Neural cell (in vitro differentiated cells): ENCODE measurements at regions not wholly inside any gene's neighbourhood (a gene's known extent, or its start where the extent isn't known, plus 50 kb on each side); places are given as distances from the start of the nearest gene placed in this dataset.

Experiments used
- H2AFZ ChIP-seq: fragments of 200-600, 300-800 bp; sonication (generic), shearing (Covaris generic); 2 replicates; pipeline ENCODE4 v1.6.0; 2014; ENCODE audit warnings: low read depth, mild to moderate bottlenecking, antibody characterized with exemption, low read length, moderate library complexity
- H3F3A ChIP-seq: fragments of 200-600 bp; shearing (Covaris generic); 2 replicates; pipeline ENCODE4 v1.6.1; 2016; ENCODE audit warnings: mild to moderate bottlenecking, moderate library complexity, mixed read lengths, antibody characterized with exemption, low read length; ENCODE audit not compliant: insufficient read depth, poor library complexity, severe bottlenecking
- H3K27ac ChIP-seq: fragments of 200-600, 300-800 bp; sonication (generic), shearing (Covaris generic); 2 replicates; pipeline ENCODE4 v1.5.1; 2014; ENCODE audit warnings: mild to moderate bottlenecking, low read length, moderate library complexity
- H3K27me3 ChIP-seq: fragments of 300-800, 200-600 bp; sonication (generic), shearing (Covaris generic); 2 replicates; pipeline ENCODE4 v1.6.0; 2014; ENCODE audit warnings: mild to moderate bottlenecking, low read depth, low read length, moderate library complexity; ENCODE audit not compliant: insufficient read depth
- H3K36me3 ChIP-seq: fragments of 300-800, 200-600 bp; sonication (generic), shearing (Covaris generic); 2 replicates; pipeline ENCODE4 v1.5.1; 2014; ENCODE audit warnings: mild to moderate bottlenecking, antibody characterized with exemption, low read length, moderate library complexity; ENCODE audit not compliant: insufficient read depth
- H3K4me2 ChIP-seq: fragments of 300-800, 200-600 bp; sonication (generic), shearing (Covaris generic); 2 replicates; pipeline ENCODE4 v1.6.0; 2014; ENCODE audit warnings: mild to moderate bottlenecking, low read length
- H3K4me3 ChIP-seq: fragments of 300-800, 200-600 bp; sonication (generic), shearing (Covaris generic); 2 replicates; pipeline ENCODE4 v1.5.1; 2014; ENCODE audit warnings: mild to moderate bottlenecking, low read length, moderate library complexity
- H3K79me2 ChIP-seq: fragments of 200-600 bp; shearing (Covaris generic); replicated peaks from 2 replicates; pipeline ENCODE4 v1.6.0; 2014; ENCODE audit warnings: mild to moderate bottlenecking, low read length, moderate library complexity; ENCODE audit not compliant: insufficient read depth
- H3K9ac ChIP-seq: fragments of 300-800, 200-600 bp; sonication (generic), shearing (Covaris generic); 2 replicates; pipeline ENCODE4 v1.6.1; 2016; ENCODE audit warnings: mild to moderate bottlenecking, low read length, mixed read lengths
- H3K9me2 ChIP-seq: fragments of 200-600 bp; shearing (Covaris generic); 2 replicates; pipeline ENCODE4 v1.6.1; 2016; ENCODE audit warnings: mild to moderate bottlenecking, low read length, mixed read lengths; ENCODE audit not compliant: insufficient read depth
- H3K9me3 ChIP-seq: fragments of 200-600, 300-800 bp; sonication (generic), shearing (Covaris generic); 2 replicates; pipeline ENCODE4 v1.6.1; 2016; ENCODE audit warnings: mild to moderate bottlenecking, mixed run types, low read length, moderate library complexity, mixed read lengths
- H4K20me1 ChIP-seq: fragments of 200-600 bp; shearing (Covaris generic); 2 replicates; pipeline ENCODE4 v1.6.1; 2016; ENCODE audit warnings: mild to moderate bottlenecking, mixed run types; ENCODE audit not compliant: insufficient read depth
- EP300 ChIP-seq: fragments of 450-650 bp; conservative IDR thresholded peaks from 2 replicates; pipeline ENCODE4 v1.6.1; 2014; ENCODE audit warnings: antibody characterized with exemption, mild to moderate bottlenecking, moderate library complexity; ENCODE audit not compliant: poor library complexity, severe bottlenecking
- EZH2 ChIP-seq: fragments of 200-600, 300-800 bp; shearing (Covaris generic), sonication (generic); IDR thresholded peaks from 2 replicates; pipeline ENCODE4 v1.6.1; 2014; ENCODE audit warnings: antibody characterized with exemption, low read length, borderline replicate concordance, mild to moderate bottlenecking; ENCODE audit not compliant: insufficient read depth, poor library complexity, severe bottlenecking
- MXI1 ChIP-seq: fragments of 450-650 bp; conservative IDR thresholded peaks from 2 replicates; pipeline ENCODE4 v1.6.1; 2014; ENCODE audit warnings: antibody characterized with exemption, mild to moderate bottlenecking; ENCODE audit not compliant: poor library complexity, severe bottlenecking
- POLR2AphosphoS5 ChIP-seq: IDR thresholded peaks from 2 replicates; pipeline ENCODE4 v1.6.1; 2012
- RAD21 ChIP-seq: fragments of 450-650 bp; conservative IDR thresholded peaks from 2 replicates; pipeline ENCODE4 v1.6.1; 2014; ENCODE audit warnings: antibody characterized with exemption, mild to moderate bottlenecking, moderate library complexity
- REST ChIP-seq: IDR thresholded peaks from 2 replicates; pipeline ENCODE4 v1.6.1; 2012; ENCODE audit warnings: borderline replicate concordance
- SMC3 ChIP-seq: fragments of 450-650 bp; conservative IDR thresholded peaks from 2 replicates; pipeline ENCODE4 v1.6.1; 2014; ENCODE audit warnings: antibody characterized with exemption, mild to moderate bottlenecking, moderate library complexity; ENCODE audit not compliant: poor library complexity
- TAF1 ChIP-seq: IDR thresholded peaks from 2 replicates; pipeline ENCODE4 v1.6.1; 2012; ENCODE audit warnings: low read depth

GRCh38 chr11:11143849-11144248 is 209.2 kb downstream of the CSNK2A3 start:
- no peaks in the 10 kb centered on the region for H3F3A ChIP-seq
- TF ChIP-seq EZH2: no peak
- TF ChIP-seq EP300: no peak
- H3K27ac ChIP-seq: no peak overlapping the region
- no peak overlapping the region for H2AFZ ChIP-seq
- H4K20me1 ChIP-seq: no peaks in the 10 kb centered on the region
- H3K4me3 ChIP-seq: no peak overlapping the region
- no peaks in the 10 kb centered on the region for H3K36me3 ChIP-seq
- no peaks in the 10 kb centered on the region for H3K79me2 ChIP-seq
- no peak overlapping the region for H3K9ac ChIP-seq
- no peak overlapping the region for H3K4me2 ChIP-seq
- no peaks in the 10 kb centered on the region for H3K9me2 ChIP-seq
- no peaks in the 10 kb centered on the region for H3K27me3 ChIP-seq
- H3K9me3 ChIP-seq: no peaks in the 10 kb centered on the region

GRCh38 chr11:11142430-11142829 is 210.6 kb downstream of the CSNK2A3 start:
- no peak overlapping the region for H2AFZ ChIP-seq
- H3F3A ChIP-seq: no peaks in the 10 kb centered on the region
- H4K20me1 ChIP-seq: no peaks in the 10 kb centered on the region
- H3K79me2 ChIP-seq: no peaks in the 10 kb centered on the region
- no peaks in the 10 kb centered on the region for H3K9me3 ChIP-seq
- H3K36me3 ChIP-seq: no peaks in the 10 kb centered on the region
- no peaks in the 10 kb centered on the region for H3K9me2 ChIP-seq
- H3K4me2 ChIP-seq: no peak overlapping the region
- no peak overlapping the region for H3K4me3 ChIP-seq
- no peak overlapping the region for H3K9ac ChIP-seq
- no peaks in the 10 kb centered on the region for H3K27me3 ChIP-seq
- no peak for TF ChIP-seq RAD21
- no peak for TF ChIP-seq REST
- TF ChIP-seq POLR2AphosphoS5: no peak
- TF ChIP-seq EP300: no peak
- no peak for TF ChIP-seq SMC3
- no peak for TF ChIP-seq TAF1
- TF ChIP-seq MXI1: no peak
- no peak overlapping the region for H3K27ac ChIP-seq

- Histone ChIP-seq H3K9me3 (no peaks in the 10 kb centered on the region), H3K4me2 (no peak overlapping the region), H3K36me3 (no peaks in the 10 kb centered on the region), H4K20me1 (no peaks in the 10 kb centered on the region), H3K9me2 (no peaks in the 10 kb centered on the region), H3K9ac (no peak overlapping the region), H3K27ac (no peak overlapping the region), H3F3A (no peaks in the 10 kb centered on the region), H3K79me2 (no peaks in the 10 kb centered on the region), H2AFZ (no peak overlapping the region), H3K4me3 (no peak overlapping the region), H3K27me3 (no peaks in the 10 kb centered on the region)
- TF ChIP-seq TAF1 (no peak), RAD21 (no peak), SMC3 (no peak)
These were observed 212.0 kb downstream of the CSNK2A3 start for GRCh38 chr11:11141065-11141464.
